ENCODE measurements at regions not wholly inside any gene's neighbourhood (a gene's known extent, or its start where the extent isn't known, plus 50 kb on each side); places are given as distances from the start of the nearest gene placed in this dataset.
"Not testable (repeated sequence)": the region's sequence is repeated elsewhere in the genome, so short reads cannot be mapped to it uniquely, and the experiment has no call there.

DNA sequence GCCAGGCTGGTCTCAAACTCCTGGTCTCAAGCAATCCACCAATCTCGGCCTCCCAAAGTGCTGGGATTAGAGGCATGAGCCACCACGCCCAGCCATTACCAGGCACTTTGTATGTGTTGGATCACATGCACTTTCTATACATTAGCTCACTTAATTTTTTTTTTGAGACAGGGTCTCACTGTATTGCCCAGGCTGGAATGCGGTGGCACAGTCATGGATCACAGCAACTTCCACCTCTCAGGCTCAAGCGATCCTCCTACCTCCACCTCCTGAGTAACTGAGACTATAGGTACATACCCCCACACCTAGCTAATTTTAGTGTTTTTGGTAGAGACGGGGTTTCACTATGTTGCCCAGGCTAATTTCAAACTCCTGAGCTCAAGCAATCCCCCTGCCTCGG, 203.0 kb upstream of the MYL2 start:
- no peaks in the 10 kb centered on the region for H3K4me1 ChIP-seq
- no peak for TF ChIP-seq CTCF (IDR thresholded peaks at IDR 0.05)
- TF ChIP-seq POLR2AphosphoS5 (IDR thresholded peaks at IDR 0.05): no peak
- no peak for TF ChIP-seq POLR2A (IDR thresholded peaks at IDR 0.05)
- no peak for TF ChIP-seq EP300 (IDR thresholded peaks at IDR 0.05)
- H3K27me3 ChIP-seq: peaks cover 21% of the 10 kb centered on the region
- no peak for DNase-seq (ENCODE audit: low spot score in 2 of 2)
- H3K36me3 ChIP-seq: no peaks in the 10 kb centered on the region
- no peak overlapping the region for H3K27ac ChIP-seq
- no peaks in the 10 kb centered on the region for H3K9me3 ChIP-seq
- H3K4me3 ChIP-seq: no peak overlapping the region
- WGBS: 90% methylated on average over 6 of the region's 6 CpGs

GRCh38 chr12:111122458-111122878, 202.1 kb upstream of the MYL2 start:
- Histone ChIP-seq H3K27ac (no peak overlapping the region), H3K36me3 (no peaks in the 10 kb centered on the region), H3K9me3 (no peaks in the 10 kb centered on the region), H3K27me3 (peaks cover 23% of the 10 kb centered on the region), H3K4me3 (no peak overlapping the region), H3K4me1 (no peaks in the 10 kb centered on the region)
- DNase-seq (ENCODE audit: low spot score in 2 of 2): no peak
- 9% methylated on average over 7 of the region's 7 CpGs for WGBS
- TF ChIP-seq EP300 (IDR thresholded peaks at IDR 0.05): no peak
- no peak for TF ChIP-seq CTCF (IDR thresholded peaks at IDR 0.05)

GRCh38 chr12:111121840-111122239, 201.5 kb upstream of the MYL2 start:
- 22% methylated on average over 6 of the region's 6 CpGs for WGBS
- Histone ChIP-seq H3K9me3 (no peaks in the 10 kb centered on the region), H3K36me3 (no peaks in the 10 kb centered on the region), H3K4me1 (no peaks in the 10 kb centered on the region), H3K27ac (no peak overlapping the region), H3K27me3 (peaks cover 25% of the 10 kb centered on the region), H3K4me3 (no peak overlapping the region)
- DNase-seq (ENCODE audit: low spot score in 2 of 2): no peak
- no peak for TF ChIP-seq POLR2A (IDR thresholded peaks at IDR 0.05)
- no peak for TF ChIP-seq CTCF (IDR thresholded peaks at IDR 0.05)
- TF ChIP-seq POLR2AphosphoS5 (IDR thresholded peaks at IDR 0.05): no peak

DNA sequence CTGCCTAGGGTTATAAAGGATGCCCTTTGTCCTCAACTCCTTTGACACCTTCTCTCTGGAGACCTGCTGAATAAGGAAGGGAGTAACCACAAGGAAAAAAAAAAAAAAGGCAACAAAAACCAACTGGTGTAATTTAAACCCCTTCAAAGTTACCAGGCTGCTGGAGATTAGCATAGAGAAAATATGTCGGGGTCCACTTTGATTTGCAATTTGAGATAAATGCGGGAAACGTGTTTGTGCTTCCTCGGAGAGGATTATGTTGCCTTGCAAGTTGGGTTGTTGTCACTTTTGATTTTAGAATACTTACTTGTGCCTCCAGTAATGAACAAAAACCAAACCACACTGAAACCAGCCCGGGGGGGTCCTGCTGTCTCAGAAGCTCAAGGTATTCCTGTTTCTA, 200.2 kb upstream of the MYL2 start:
- no peak for DNase-seq (ENCODE audit: low spot score in 2 of 2)
- Histone ChIP-seq H3K9me3 (no peaks in the 10 kb centered on the region), H3K27me3 (peaks cover 25% of the 10 kb centered on the region), H3K36me3 (no peaks in the 10 kb centered on the region), H3K4me3 (no peak overlapping the region), H3K27ac (no peak overlapping the region), H3K4me1 (no peaks in the 10 kb centered on the region)
- TF ChIP-seq CTCF (IDR thresholded peaks at IDR 0.05) (no peak), POLR2AphosphoS5 (IDR thresholded peaks at IDR 0.05) (no peak), POLR2A (IDR thresholded peaks at IDR 0.05) (no peak), EP300 (IDR thresholded peaks at IDR 0.05) (no peak)
- 37% methylated on average over 5 of the region's 5 CpGs for WGBS

DNA sequence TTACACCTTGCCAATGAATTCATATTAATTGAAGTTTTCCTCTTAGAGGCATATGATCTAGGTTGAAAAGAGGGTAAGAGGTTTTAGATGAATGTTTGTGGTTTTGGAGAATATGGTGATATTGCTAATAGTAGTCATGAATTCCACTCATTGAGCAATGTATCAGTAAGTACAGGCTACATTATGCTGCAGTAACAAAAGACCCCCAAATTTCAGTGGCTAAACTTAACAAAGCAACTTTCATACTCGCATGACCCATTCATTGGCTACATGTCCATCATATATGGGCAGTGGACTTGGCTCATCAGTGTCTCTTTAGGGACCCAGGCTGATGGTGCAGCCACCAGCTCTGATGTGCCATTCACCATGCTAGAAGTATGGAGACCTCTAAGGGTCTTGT, 196.6 kb upstream of the MYL2 start:
- DNase-seq (ENCODE audit: low spot score in 2 of 2): no peak
- Histone ChIP-seq H3K27ac (no peak overlapping the region), H3K27me3 (peaks cover 25% of the 10 kb centered on the region), H3K9me3 (no peaks in the 10 kb centered on the region), H3K4me3 (no peak overlapping the region), H3K36me3 (no peaks in the 10 kb centered on the region), H3K4me1 (no peaks in the 10 kb centered on the region)
- 93% methylated on average over 1 of the region's 1 CpG for WGBS
- TF ChIP-seq CTCF (IDR thresholded peaks at IDR 0.05) (no peak), POLR2A (IDR thresholded peaks at IDR 0.05) (no peak), EP300 (IDR thresholded peaks at IDR 0.05) (no peak), POLR2AphosphoS5 (IDR thresholded peaks at IDR 0.05) (no peak)

GRCh38 chr12:111113313-111113712, 192.9 kb upstream of the MYL2 start:
- WGBS: 80% methylated on average over 3 of the region's 3 CpGs
- not testable (repeated sequence) for DNase-seq (ENCODE audit: low spot score in 2 of 2); H3K36me3 ChIP-seq; H3K4me1 ChIP-seq; H3K27ac ChIP-seq; H3K4me3 ChIP-seq; H3K9me3 ChIP-seq; H3K27me3 ChIP-seq
